MCF 10A (cell line): ENCODE measurements at regions not wholly inside any gene's neighbourhood (a gene's known extent, or its start where the extent isn't known, plus 50 kb on each side); places are given as distances from the start of the nearest gene placed in this dataset.

Experiments used
- BruUV-seq: library from RNA; stranded (reverse); fragments of 400-500 nt; replicated peaks from 2 replicates; lab custom pipeline; 2021; lab: Mats Ljungman, UMichigan
- CTCF ChIA-PET: fragments of 300-600 bp; sonication (Branson Sonifier 250); formaldehyde crosslinking; extraction: SDS; loops from one replicate; lab custom pipeline; 2021; ENCODE audit warnings: antibody characterized with exemption, inconsistent platforms; lab: Yijun Ruan, JAX
- POLR2A ChIA-PET: fragments of 300-600, 350-650 bp; sonication (Branson Sonifier 250); formaldehyde crosslinking; extraction: SDS; loops from one replicate; lab custom pipeline; 2020; ENCODE audit warnings: antibody characterized with exemption, inconsistent platforms; lab: Yijun Ruan, JAX
- DNase-seq: peaks from one replicate; pipeline ENCODE4 v3.0.0-alpha.2; 2018; ENCODE audit not compliant: unreplicated experiment
- H3K27ac Mint-ChIP-seq: one replicate; pipeline ENCODE4 v1.8.0; 2022; ENCODE audit warnings: mild to moderate bottlenecking, low read depth, mixed read lengths; ENCODE audit not compliant: unreplicated experiment
- H3K27me3 Mint-ChIP-seq: one replicate; pipeline ENCODE4 v1.8.0; 2022; ENCODE audit warnings: mixed read lengths; ENCODE audit not compliant: insufficient read depth, unreplicated experiment
- H3K36me3 Mint-ChIP-seq: one replicate; pipeline ENCODE4 v1.8.0; 2022; ENCODE audit warnings: mild to moderate bottlenecking, moderate library complexity, mixed read lengths; ENCODE audit not compliant: insufficient read depth, unreplicated experiment
- H3K4me1 Mint-ChIP-seq: one replicate; pipeline ENCODE4 v1.8.0; 2022; ENCODE audit warnings: mixed read lengths; ENCODE audit not compliant: insufficient read depth, unreplicated experiment
- H3K4me3 Mint-ChIP-seq: one replicate; pipeline ENCODE4 v1.8.0; 2022; ENCODE audit warnings: mild to moderate bottlenecking, moderate library complexity, mixed read lengths; ENCODE audit not compliant: unreplicated experiment
- H3K9me3 Mint-ChIP-seq: one replicate; pipeline ENCODE4 v1.8.0; 2022; ENCODE audit warnings: mixed read lengths; ENCODE audit not compliant: unreplicated experiment
- CTCF ChIP-seq: fragments of 200-600 bp; IDR thresholded peaks from one replicate; pipeline ENCODE4 v1.8.0; 2022; ENCODE audit warnings: antibody characterized with exemption, mild to moderate bottlenecking; ENCODE audit not compliant: unreplicated experiment
- intact Hi-C: fragments of 100-400 bp; cut with micrococcal nuclease; formaldehyde crosslinking; loops from 2 replicates; pipeline ENCODE4 v1.14.1; 2022

- Mint-ChIP-seq H3K27me3 (peaks cover 32% of the 10 kb centered on the region), H3K9me3 (no peaks in the 10 kb centered on the region), H3K4me3 (no peak overlapping the region), H3K4me1 (no peaks in the 10 kb centered on the region), H3K36me3 (no peaks in the 10 kb centered on the region), H3K27ac (no peak overlapping the region)
- POLR2A ChIA-PET = no interaction called here
- no peak for TF ChIP-seq CTCF
- CTCF ChIA-PET = no interaction called here
- no TSS peak for BruUV-seq
- DNase-seq = peak; percentile 22
- intact Hi-C loops = no loop called here
These were observed 88.2 kb upstream of the HNRNPA3 start for GRCh38 chr2:177124371-177124770.

GRCh38 chr2:177127821-177128220 lies 84.8 kb upstream of the HNRNPA3 start:
- no peak overlapping the region for H3K4me3 Mint-ChIP-seq

GRCh38 chr2:177129610-177130009 lies 83.0 kb upstream of the HNRNPA3 start:
- DNase-seq = no peak
- no peaks in the 10 kb centered on the region for H3K36me3 Mint-ChIP-seq
- no peaks in the 10 kb centered on the region for H3K4me1 Mint-ChIP-seq
- intact Hi-C loops = no loop called here
- TF ChIP-seq CTCF = no peak
- CTCF ChIA-PET = interaction anchor here (0.6 to 1.3 kb wide), 3 partner anchors 19 to 868 kb away, joined by 3 to 6 read pairs (median 3); no protein-coding TSS in a partner anchor
- no peaks in the 10 kb centered on the region for H3K9me3 Mint-ChIP-seq
- H3K27ac Mint-ChIP-seq = no peak overlapping the region
- no TSS peak for BruUV-seq
- H3K4me3 Mint-ChIP-seq = no peak overlapping the region
- H3K27me3 Mint-ChIP-seq = no peaks in the 10 kb centered on the region
- POLR2A ChIA-PET = no interaction called here

More at GRCh38 chr2:177127821-177128220, 84.8 kb upstream of the HNRNPA3 start:
- no TSS peak for BruUV-seq
- ChIA-PET POLR2A (interaction anchor here (0.5 kb wide), 1 partner anchor 275 kb away, joined by 3 read pairs; no protein-coding TSS in a partner anchor), CTCF (interaction anchor here (1.3 kb wide), 1 partner anchor 287 kb away, joined by 3 read pairs; no protein-coding TSS in a partner anchor)
- Mint-ChIP-seq H3K9me3 (no peaks in the 10 kb centered on the region), H3K36me3 (no peaks in the 10 kb centered on the region), H3K27ac (no peak overlapping the region), H3K4me1 (no peaks in the 10 kb centered on the region), H3K27me3 (peaks cover 7% of the 10 kb centered on the region)
- TF ChIP-seq CTCF = no peak
- no peak for DNase-seq
- intact Hi-C loops = no loop called here

GRCh38 chr2:177131858-177132257 lies 80.7 kb upstream of the HNRNPA3 start:
- CTCF ChIA-PET = interaction anchor here (0.6 to 0.7 kb wide), 2 partner anchors 642 to 690 kb away, joined by 3 to 6 read pairs; no protein-coding TSS in a partner anchor
- BruUV-seq = no TSS peak

More at GRCh38 chr2:177131858-177132257, 80.7 kb upstream of the HNRNPA3 start:
- intact Hi-C loops = no loop called here
- no peaks in the 10 kb centered on the region for H3K36me3 Mint-ChIP-seq
- no peak overlapping the region for H3K4me3 Mint-ChIP-seq
- H3K27me3 Mint-ChIP-seq = no peaks in the 10 kb centered on the region
- no peaks in the 10 kb centered on the region for H3K4me1 Mint-ChIP-seq
- DNase-seq = no peak
- no peak overlapping the region for H3K27ac Mint-ChIP-seq
- no peaks in the 10 kb centered on the region for H3K9me3 Mint-ChIP-seq
- POLR2A ChIA-PET = no interaction called here
- no peak for TF ChIP-seq CTCF
